H1 (cell line): ENCODE measurements at regions not wholly inside any gene's neighbourhood (a gene's known extent, or its start where the extent isn't known, plus 50 kb on each side); places are given as distances from the start of the nearest gene placed in this dataset.

Source experiments
- CTCF ChIA-PET: fragments of 300-600 bp; sonication (Branson Sonifier 250); formaldehyde crosslinking; loops from one replicate; lab custom pipeline; 2021; ENCODE audit not compliant: partially characterized antibody; lab: Charles Lee
- POLR2A ChIA-PET: fragments of 300-600 bp; sonication (Branson Sonifier 250); formaldehyde crosslinking; loops from one replicate; lab custom pipeline; 2021; ENCODE audit warnings: inconsistent platforms; ENCODE audit not compliant: partially characterized antibody; lab: Charles Lee
- DNase-seq, 2 experiments: peaks; one replicate each; pipeline versions ENCODE4 v3.0.0 to v3.0.0-alpha.2; 2010 to 2022; ENCODE audit warnings: low spot score in 2 of 2, low read depth in 1 of 2, mixed read lengths in 1 of 2
- FAIRE-seq: peaks from 2 replicates; lab custom pipeline; 2011; peaks lifted over from hg19 to GRCh38; lab: Jason Lieb, UNC
- H2AFZ ChIP-seq: 2 replicates; pipeline ENCODE4 v1.8.1; 2012; ENCODE audit warnings: low read length, inconsistent platforms
- H2AK5ac ChIP-seq: 2 replicates; pipeline ENCODE4 v1.6.1; 2013; ENCODE audit warnings: low read depth, low read length
- H2BK120ac ChIP-seq: replicated peaks from 2 replicates; pipeline ENCODE3; 2013; ENCODE audit warnings: low read depth, low read length, inconsistent platforms
- H2BK12ac ChIP-seq: 2 replicates; pipeline ENCODE4 v1.6.1; 2013; ENCODE audit warnings: low read depth, low read length
- H2BK15ac ChIP-seq: 2 replicates; pipeline ENCODE4 v1.6.1; 2013; ENCODE audit warnings: low read length
- H2BK20ac ChIP-seq: 2 replicates; pipeline ENCODE4 v1.6.1; 2013; ENCODE audit warnings: low read length
- H2BK5ac ChIP-seq: 2 replicates; pipeline ENCODE4 v1.6.1; 2013; ENCODE audit warnings: low read depth, low read length
- H3K14ac ChIP-seq: 2 replicates; pipeline ENCODE4 v1.6.1; 2013; ENCODE audit warnings: inconsistent platforms; ENCODE audit not compliant: insufficient read length
- H3K18ac ChIP-seq: 2 replicates; pipeline ENCODE4 v1.6.1; 2013; ENCODE audit warnings: low read length; ENCODE audit errors: extremely low read depth
- H3K23ac ChIP-seq: 2 replicates; pipeline ENCODE4 v1.6.1; 2013; ENCODE audit warnings: inconsistent platforms; ENCODE audit not compliant: insufficient read length
- H3K23me2 ChIP-seq: 2 replicates; pipeline ENCODE4 v1.6.1; 2013; ENCODE audit warnings: low read depth, low read length
- H3K27ac ChIP-seq: 2 replicates; pipeline ENCODE4 v1.6.1; 2011; ENCODE audit warnings: low read depth, low read length, inconsistent platforms
- H3K27me3 ChIP-seq, 4 experiments: replicated peaks in 1 of 4; 1 replicate in 1 of 4; 2 replicates in 3 of 4; pipeline versions ENCODE4 v1.6.1 to v1.8.1; 2011 to 2013; ENCODE audit warnings: low read length in 3 of 4, mild to moderate bottlenecking in 3 of 4, inconsistent platforms in 2 of 4, mixed read lengths in 2 of 4, moderate library complexity in 1 of 4; ENCODE audit not compliant: control insufficient read depth in 3 of 4, insufficient read depth in 3 of 4; ENCODE audit errors: extremely low read depth in 1 of 4
- H3K36me3 ChIP-seq, 4 experiments: 2 replicates each; pipeline versions ENCODE4 v1.6.1 to v1.8.1; 2011 to 2013; ENCODE audit warnings: mild to moderate bottlenecking in 4 of 4, low read length in 3 of 4, moderate library complexity in 2 of 4, control low read depth in 1 of 4, inconsistent platforms in 1 of 4; ENCODE audit not compliant: insufficient read depth in 4 of 4, control insufficient read depth in 2 of 4
- H3K4ac ChIP-seq: replicated peaks from 2 replicates; pipeline ENCODE3; 2013; ENCODE audit warnings: low read length, low read depth, mixed read lengths, inconsistent platforms; ENCODE audit not compliant: insufficient read length
- H3K4me1 ChIP-seq, 4 experiments: replicated peaks in 1 of 4; 1 replicate in 1 of 4; 2 replicates in 3 of 4; pipeline versions ENCODE4 v1.6.1 to v1.8.1; 2011 to 2013; ENCODE audit warnings: low read length in 3 of 4, inconsistent platforms in 2 of 4, mixed read lengths in 1 of 4; ENCODE audit not compliant: insufficient read depth in 4 of 4, control insufficient read depth in 3 of 4
- H3K4me2 ChIP-seq, 2 experiments: 2 replicates each; pipeline versions ENCODE4 v1.6.1 to v1.8.1; 2011 to 2013; ENCODE audit warnings: low read depth in 2 of 2, low read length in 2 of 2, control low read depth in 1 of 2, inconsistent platforms in 1 of 2, mild to moderate bottlenecking in 1 of 2; ENCODE audit not compliant: insufficient read depth in 1 of 2
- H3K4me3 ChIP-seq, 4 experiments: fragments of 200-600, 300-600 bp in 1 of 4; sonication (generic), shearing (Covaris generic), sonication (Bioruptor Twin) in 1 of 4; 2 replicates each; pipeline versions ENCODE4 v1.5.1 to v1.8.1; 2011 to 2016; ENCODE audit warnings: low read length in 4 of 4, low read depth in 3 of 4, control low read depth in 2 of 4, inconsistent platforms in 2 of 4, mild to moderate bottlenecking in 2 of 4, mixed read lengths in 1 of 4, moderate library complexity in 1 of 4; ENCODE audit not compliant: insufficient read depth in 2 of 4; ENCODE audit errors: extremely low read depth in 1 of 4
- H3K56ac ChIP-seq: replicated peaks from 2 replicates; pipeline ENCODE3; 2013; ENCODE audit warnings: low read depth, mild to moderate bottlenecking, mixed read lengths, low read length, inconsistent platforms; ENCODE audit not compliant: insufficient read length
- H3K79me1 ChIP-seq: 2 replicates; pipeline ENCODE4 v1.6.1; 2013; ENCODE audit warnings: low read depth, low read length, control low read depth
- H3K79me2 ChIP-seq, 2 experiments: 2 replicates each; pipeline versions ENCODE4 v1.6.1 to v1.8.1; 2012 to 2013; ENCODE audit warnings: low read length in 2 of 2, mild to moderate bottlenecking in 2 of 2, inconsistent platforms in 1 of 2; ENCODE audit not compliant: insufficient read depth in 2 of 2, control insufficient read depth in 1 of 2
- H3K9ac ChIP-seq, 4 experiments: replicated peaks in 1 of 4; 1 replicate in 1 of 4; 2 replicates in 3 of 4; pipeline versions ENCODE4 v1.6.1 to v1.8.1; 2011 to 2013; ENCODE audit warnings: low read depth in 3 of 4, low read length in 3 of 4, control low read depth in 2 of 4, mild to moderate bottlenecking in 2 of 4, moderate library complexity in 2 of 4, inconsistent platforms in 1 of 4; ENCODE audit errors: extremely low read depth in 1 of 4
- H3K9me3 ChIP-seq, 2 experiments: 2 replicates each; pipeline versions ENCODE4 v1.6.1 to v1.8.1; 2012 to 2013; ENCODE audit warnings: mild to moderate bottlenecking in 2 of 2, moderate library complexity in 2 of 2, control low read depth in 1 of 2, inconsistent platforms in 1 of 2, low read depth in 1 of 2, low read length in 1 of 2, mixed read lengths in 1 of 2; ENCODE audit not compliant: insufficient read depth in 2 of 2
- H4K20me1 ChIP-seq, 2 experiments: replicated peaks in 1 of 2; 2 replicates each; pipeline versions ENCODE3 to v1.8.1; 2011 to 2013; ENCODE audit warnings: inconsistent platforms in 2 of 2, low read length in 2 of 2, mild to moderate bottlenecking in 1 of 2; ENCODE audit not compliant: insufficient read depth in 2 of 2, control insufficient read depth in 1 of 2
- H4K5ac ChIP-seq: 2 replicates; pipeline ENCODE4 v1.6.1; 2013; ENCODE audit warnings: low read length, low read depth, mixed read lengths, inconsistent platforms; ENCODE audit not compliant: insufficient read length
- H4K8ac ChIP-seq: 2 replicates; pipeline ENCODE4 v1.8.0; 2013; ENCODE audit warnings: mild to moderate bottlenecking, moderate library complexity, low read length, inconsistent platforms; ENCODE audit not compliant: insufficient read depth; ENCODE audit errors: extremely low read depth
- H4K91ac ChIP-seq: replicated peaks from 2 replicates; pipeline ENCODE3; 2013; ENCODE audit warnings: low read length, mixed read lengths, inconsistent platforms; ENCODE audit not compliant: insufficient read length
- CEBPB ChIP-seq: IDR thresholded peaks from 2 replicates; pipeline ENCODE4 v1.6.1; 2012; ENCODE audit warnings: low read depth, low read length
- CHD2 ChIP-seq: IDR thresholded peaks from 2 replicates; pipeline ENCODE4 v1.6.1; 2012; ENCODE audit warnings: low read length, improper control_type of control experiment
- EP300 ChIP-seq, 2 experiments: IDR thresholded peaks; 1 replicate in 1 of 2; 2 replicates in 1 of 2; pipeline ENCODE4 v1.6.1; 2011 to 2012; ENCODE audit warnings: low read depth in 2 of 2, low read length in 2 of 2, mild to moderate bottlenecking in 2 of 2, borderline replicate concordance in 1 of 2, inconsistent platforms in 1 of 2, moderate library complexity in 1 of 2
- FOSL1 ChIP-seq: IDR thresholded peaks from 2 replicates; pipeline ENCODE4 v1.6.1; 2011; ENCODE audit warnings: mild to moderate bottlenecking, low read depth, low read length, moderate library complexity; ENCODE audit not compliant: insufficient read depth
- MAFK ChIP-seq: IDR thresholded peaks from 2 replicates; pipeline ENCODE4 v1.6.1; 2012; ENCODE audit warnings: low read depth, mild to moderate bottlenecking, improper control_type of control experiment, low read length
- NANOG ChIP-seq: IDR thresholded peaks from 2 replicates; pipeline ENCODE4 v1.6.1; 2011; ENCODE audit warnings: low read length, low read depth, mild to moderate bottlenecking, inconsistent platforms; ENCODE audit not compliant: insufficient read depth, poor library complexity, severe bottlenecking
- POLR2A ChIP-seq, 2 experiments: IDR thresholded peaks; 1 replicate in 1 of 2; 2 replicates in 1 of 2; pipeline ENCODE4 v1.6.1; 2011; ENCODE audit warnings: low read depth in 2 of 2, low read length in 2 of 2, mild to moderate bottlenecking in 2 of 2; ENCODE audit errors: control extremely low read depth in 1 of 2
- SIX5 ChIP-seq: IDR thresholded peaks from 2 replicates; pipeline ENCODE4 v1.6.1; 2011; ENCODE audit warnings: mild to moderate bottlenecking, low read depth, low read length
- TAF1 ChIP-seq: IDR thresholded peaks from 2 replicates; pipeline ENCODE4 v1.6.1; 2011; ENCODE audit warnings: mild to moderate bottlenecking, low read depth, low read length
- YY1 ChIP-seq: IDR thresholded peaks from 2 replicates; pipeline ENCODE4 v1.6.1; 2011; ENCODE audit warnings: low read depth, mild to moderate bottlenecking, low read length
- WGBS, 2 experiments: shearing (Covaris generic) in 1 of 2; methylation state at CpG; one replicate each; pipeline versions ENCODE4 v1.1.6 to v1.1.7; 2013 to 2015; ENCODE audit warnings: low lambda C conversion rate in 2 of 2, mixed read lengths in 2 of 2, inconsistent platforms in 1 of 2, low coverage in 1 of 2, missing lambda C conversion rate in 1 of 2; ENCODE audit not compliant: insufficient replicate concordance in 2 of 2, insufficient coverage in 1 of 2, insufficient read length in 1 of 2; ENCODE audit errors: extremely low coverage in 1 of 2, missing lambda C conversion rate in 1 of 2; 5-methylcytosine and 5-hydroxymethylcytosine counted together
- TF ChIP-seq, protein P1 (sequence below): IDR thresholded peaks from 2 replicates; pipeline ENCODE4 v1.6.1; 2011; ENCODE audit warnings: low read depth, mild to moderate bottlenecking, low read length; ENCODE audit not compliant: insufficient read depth
- TF ChIP-seq, protein P2 (sequence below), 3 experiments: IDR thresholded peaks; 1 replicate in 2 of 3; 2 replicates in 1 of 3; pipeline versions ENCODE4 v1.5.1 to v1.6.1; 2011; ENCODE audit warnings: low read length in 3 of 3, mild to moderate bottlenecking in 3 of 3, inconsistent platforms in 2 of 3, low read depth in 1 of 3, moderate library complexity in 1 of 3; ENCODE audit not compliant: insufficient read depth in 1 of 3; ENCODE audit errors: control extremely low read depth in 1 of 3

DNA sequence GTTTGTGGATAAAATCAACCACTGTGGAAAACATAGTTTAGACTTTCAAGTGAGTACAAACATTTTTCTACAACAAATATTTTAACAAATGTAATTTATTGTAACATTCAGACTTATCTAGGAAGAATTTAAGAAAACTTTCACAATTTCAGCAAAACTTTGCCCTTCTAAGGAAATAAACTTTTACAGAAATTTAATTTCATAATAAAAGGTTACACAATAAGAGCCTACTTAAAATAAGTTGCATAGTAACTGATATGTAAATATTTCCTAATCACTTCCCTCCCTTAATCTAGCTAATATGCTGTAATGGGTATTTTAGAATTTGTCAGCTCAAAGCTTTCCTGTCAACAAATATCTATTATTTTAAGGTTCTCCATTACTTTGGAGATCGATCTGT lies 1899.9 kb downstream of the MAT2B start:
- no peaks in the 10 kb centered on the region for H3K79me2 ChIP-seq
- peaks cover 0 to 6% of the 10 kb centered on the region in 2 experiments; a peak in 1 of 4 replicates for H3K9me3 ChIP-seq
- no peaks in the 10 kb centered on the region for H3K79me1 ChIP-seq
- no peak overlapping the region for H4K5ac ChIP-seq
- ChIA-PET CTCF (no interaction called here), POLR2A (no interaction called here)
- H3K27me3 ChIP-seq: no peaks in the 10 kb centered on the region
- no peak overlapping the region for H2BK15ac ChIP-seq
- no peak overlapping the region for H2AFZ ChIP-seq
- H3K4me1 ChIP-seq: no peaks in the 10 kb centered on the region
- no peak overlapping the region for H3K4ac ChIP-seq
- H3K4me3 ChIP-seq: no peak overlapping the region
- no peak overlapping the region for H3K18ac ChIP-seq
- H3K14ac ChIP-seq: no peak overlapping the region
- no peak overlapping the region for H3K23ac ChIP-seq
- no peaks in the 10 kb centered on the region; a peak in 1 of 8 replicates for H3K36me3 ChIP-seq
- 96% methylated on average over 1 of the region's 1 CpG; no CpG with 5 or more reads in 1 of the 2 experiments for WGBS, 2 experiments
- FAIRE-seq (no peak), DNase-seq (no peak)
- no peak overlapping the region for H3K4me2 ChIP-seq
- no peaks in the 10 kb centered on the region for H3K23me2 ChIP-seq
- H2BK5ac ChIP-seq: no peak overlapping the region
- no peak overlapping the region for H2BK120ac ChIP-seq
- no peak overlapping the region for H3K9ac ChIP-seq
- H3K27ac ChIP-seq: no peak overlapping the region
- TF ChIP-seq NANOG: no peak
- no peak for TF ChIP-seq MAFK
- no peak for TF ChIP-seq CEBPB
- no peak for TF ChIP-seq POLR2A (IDR thresholded peaks at IDR 0.05; ENCODE audit: control extremely low read depth in 1 of 2, low read depth in 2 of 2, low read length in 2 of 2)
- TF ChIP-seq YY1: no peak
- no peak for TF ChIP-seq FOSL1
- TF ChIP-seq, protein P1, sequence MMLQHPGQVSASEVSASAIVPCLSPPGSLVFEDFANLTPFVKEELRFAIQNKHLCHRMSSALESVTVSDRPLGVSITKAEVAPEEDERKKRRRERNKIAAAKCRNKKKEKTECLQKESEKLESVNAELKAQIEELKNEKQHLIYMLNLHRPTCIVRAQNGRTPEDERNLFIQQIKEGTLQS: no peak
- no peak for TF ChIP-seq CHD2
- TF ChIP-seq, protein P2, sequence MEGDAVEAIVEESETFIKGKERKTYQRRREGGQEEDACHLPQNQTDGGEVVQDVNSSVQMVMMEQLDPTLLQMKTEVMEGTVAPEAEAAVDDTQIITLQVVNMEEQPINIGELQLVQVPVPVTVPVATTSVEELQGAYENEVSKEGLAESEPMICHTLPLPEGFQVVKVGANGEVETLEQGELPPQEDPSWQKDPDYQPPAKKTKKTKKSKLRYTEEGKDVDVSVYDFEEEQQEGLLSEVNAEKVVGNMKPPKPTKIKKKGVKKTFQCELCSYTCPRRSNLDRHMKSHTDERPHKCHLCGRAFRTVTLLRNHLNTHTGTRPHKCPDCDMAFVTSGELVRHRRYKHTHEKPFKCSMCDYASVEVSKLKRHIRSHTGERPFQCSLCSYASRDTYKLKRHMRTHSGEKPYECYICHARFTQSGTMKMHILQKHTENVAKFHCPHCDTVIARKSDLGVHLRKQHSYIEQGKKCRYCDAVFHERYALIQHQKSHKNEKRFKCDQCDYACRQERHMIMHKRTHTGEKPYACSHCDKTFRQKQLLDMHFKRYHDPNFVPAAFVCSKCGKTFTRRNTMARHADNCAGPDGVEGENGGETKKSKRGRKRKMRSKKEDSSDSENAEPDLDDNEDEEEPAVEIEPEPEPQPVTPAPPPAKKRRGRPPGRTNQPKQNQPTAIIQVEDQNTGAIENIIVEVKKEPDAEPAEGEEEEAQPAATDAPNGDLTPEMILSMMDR (IDR thresholded peaks at IDR 0.05; ENCODE audit: control extremely low read depth in 1 of 3, insufficient read depth in 1 of 3, low read depth in 1 of 3, low read length in 3 of 3): no peak
- no peak for TF ChIP-seq TAF1
- TF ChIP-seq SIX5: no peak
- no peak for TF ChIP-seq EP300 (IDR thresholded peaks at IDR 0.05; ENCODE audit: borderline replicate concordance in 1 of 2, low read depth in 2 of 2, low read length in 2 of 2)
- no peaks in the 10 kb centered on the region for H4K20me1 ChIP-seq
- H4K8ac ChIP-seq: no peak overlapping the region
- no peak overlapping the region for H4K91ac ChIP-seq
- H3K56ac ChIP-seq: no peak overlapping the region
- no peak overlapping the region for H2BK12ac ChIP-seq
- H2BK20ac ChIP-seq: no peak overlapping the region
- no peak overlapping the region for H2AK5ac ChIP-seq
